ENCODE measurements at regions not wholly inside any gene's neighbourhood (a gene's known extent, or its start where the extent isn't known, plus 50 kb on each side); places are given as distances from the start of the nearest gene placed in this dataset.
A peak's percentile ranks its signal among the peaks of the same experiment; 100 is the strongest.
"Not testable (repeated sequence)": the region's sequence is repeated elsewhere in the genome, so short reads cannot be mapped to it uniquely, and the experiment has no call there.

DNA sequence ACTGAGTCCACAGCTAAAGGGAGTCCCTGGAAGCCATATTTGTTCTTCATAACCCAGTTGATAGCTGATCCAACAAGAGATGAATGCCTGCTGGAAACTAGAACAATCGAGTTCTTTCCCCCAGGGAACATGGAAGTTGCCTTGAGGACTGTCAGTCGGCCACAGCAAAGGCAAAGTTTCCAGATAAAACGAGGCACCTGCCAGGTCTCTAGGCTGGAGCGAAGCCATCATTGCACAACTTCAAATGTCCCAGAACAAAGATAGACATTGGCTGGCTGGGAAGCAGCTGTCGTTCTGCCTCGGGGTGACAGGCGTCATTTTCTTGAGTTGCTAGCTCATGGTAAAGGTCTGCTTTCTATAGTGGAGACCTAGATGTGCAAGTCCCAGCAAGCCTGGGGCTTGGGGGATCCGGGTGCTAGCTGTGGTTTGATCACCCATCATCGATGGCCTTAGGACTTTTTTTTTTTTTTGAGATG, 184.4 kb upstream of the ZNF217 start:
- 95% methylated on average over 9 of the region's 9 CpGs for WGBS
- intact Hi-C loops (cut with DNase I): loop anchor here (5.0 kb wide), 1 partner anchor 49 kb away; no protein-coding TSS in a partner anchor
- H3K27ac ChIP-seq (replicated peaks in 1 of 4): no peak overlapping the region
- peaks cover 14 to 19% (median 16%) of the 10 kb centered on the region in 4 donors for H3K4me1 ChIP-seq
- H3K36me3 ChIP-seq: no peaks in the 10 kb centered on the region
- H3K9me3 ChIP-seq: no peaks in the 10 kb centered on the region
- H3K27me3 ChIP-seq: no peaks in the 10 kb centered on the region
- TF ChIP-seq POLR2AphosphoS5 (IDR thresholded peaks at IDR 0.05) (no peak), POLR2A (IDR thresholded peaks at IDR 0.05; ENCODE audit: low read depth) (no peak), EP300 (IDR thresholded peaks at IDR 0.05) (no peak)
- TF ChIP-seq, protein P1, sequence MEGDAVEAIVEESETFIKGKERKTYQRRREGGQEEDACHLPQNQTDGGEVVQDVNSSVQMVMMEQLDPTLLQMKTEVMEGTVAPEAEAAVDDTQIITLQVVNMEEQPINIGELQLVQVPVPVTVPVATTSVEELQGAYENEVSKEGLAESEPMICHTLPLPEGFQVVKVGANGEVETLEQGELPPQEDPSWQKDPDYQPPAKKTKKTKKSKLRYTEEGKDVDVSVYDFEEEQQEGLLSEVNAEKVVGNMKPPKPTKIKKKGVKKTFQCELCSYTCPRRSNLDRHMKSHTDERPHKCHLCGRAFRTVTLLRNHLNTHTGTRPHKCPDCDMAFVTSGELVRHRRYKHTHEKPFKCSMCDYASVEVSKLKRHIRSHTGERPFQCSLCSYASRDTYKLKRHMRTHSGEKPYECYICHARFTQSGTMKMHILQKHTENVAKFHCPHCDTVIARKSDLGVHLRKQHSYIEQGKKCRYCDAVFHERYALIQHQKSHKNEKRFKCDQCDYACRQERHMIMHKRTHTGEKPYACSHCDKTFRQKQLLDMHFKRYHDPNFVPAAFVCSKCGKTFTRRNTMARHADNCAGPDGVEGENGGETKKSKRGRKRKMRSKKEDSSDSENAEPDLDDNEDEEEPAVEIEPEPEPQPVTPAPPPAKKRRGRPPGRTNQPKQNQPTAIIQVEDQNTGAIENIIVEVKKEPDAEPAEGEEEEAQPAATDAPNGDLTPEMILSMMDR (IDR thresholded peaks at IDR 0.05): no peak
- DNase-seq (ENCODE audit: extremely low spot score): no peak
- no peak overlapping the region for H3K4me3 ChIP-seq

DNA sequence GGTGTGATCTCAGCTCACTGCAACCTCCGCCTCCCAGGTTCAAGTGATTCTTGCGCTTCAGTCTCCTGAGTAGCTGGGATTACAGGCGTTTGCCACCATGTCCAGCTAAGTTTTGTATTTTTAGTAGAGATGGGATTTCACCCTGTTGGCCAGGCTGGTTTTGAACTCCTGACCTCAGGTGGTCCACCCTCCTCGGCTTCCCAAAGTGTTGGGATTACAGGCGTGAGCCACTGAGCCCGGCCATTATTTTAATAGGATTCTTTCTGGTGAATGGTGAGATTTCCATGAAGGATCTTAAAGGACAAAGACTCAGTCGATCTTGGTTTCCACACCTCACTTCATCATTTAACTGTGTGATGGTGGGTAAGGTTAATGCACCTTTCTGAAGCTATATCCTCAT, 183.8 kb upstream of the ZNF217 start:
- not testable (repeated sequence) for DNase-seq (ENCODE audit: extremely low spot score); H3K36me3 ChIP-seq; H3K27ac ChIP-seq (replicated peaks in 1 of 4); H3K4me3 ChIP-seq; H3K27me3 ChIP-seq; H3K9me3 ChIP-seq
- peaks cover 16 to 25% (median 21%) of the 10 kb centered on the region in 4 donors for H3K4me1 ChIP-seq
- over 99% methylated on average over 7 of the region's 7 CpGs for WGBS
- intact Hi-C loops (cut with DNase I): loop anchor here (5.0 kb wide), 1 partner anchor 50 kb away; no protein-coding TSS in a partner anchor

DNA sequence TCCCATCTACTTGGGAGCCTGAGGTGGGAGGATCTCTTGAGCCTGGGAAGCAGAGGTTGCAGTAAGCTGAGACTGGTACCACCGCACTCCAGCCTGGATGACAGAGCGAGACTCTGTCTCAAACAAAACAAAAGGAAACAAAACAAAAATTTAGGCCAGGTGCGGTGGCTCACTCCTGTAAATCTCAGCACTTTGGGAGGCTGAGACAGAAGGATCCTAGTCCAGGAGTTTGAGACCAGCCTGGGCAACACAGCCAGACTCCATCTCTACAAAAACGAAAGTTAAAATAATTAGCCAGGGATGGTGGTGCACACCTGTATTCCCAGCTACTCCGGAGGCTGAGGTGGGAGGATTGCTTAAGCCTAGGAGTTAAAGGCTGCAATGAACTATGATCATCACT, 183.2 kb upstream of the ZNF217 start:
- TF ChIP-seq POLR2AphosphoS5 (IDR thresholded peaks at IDR 0.05) (no peak), EP300 (IDR thresholded peaks at IDR 0.05) (no peak), POLR2A (IDR thresholded peaks at IDR 0.05; ENCODE audit: low read depth) (no peak)
- TF ChIP-seq, protein P1 (IDR thresholded peaks at IDR 0.05): no peak
- no peak overlapping the region for H3K27ac ChIP-seq (replicated peaks in 1 of 4)
- 96% methylated on average over 5 of the region's 5 CpGs for WGBS
- no peaks in the 10 kb centered on the region for H3K9me3 ChIP-seq
- H3K36me3 ChIP-seq: no peaks in the 10 kb centered on the region
- DNase-seq (ENCODE audit: extremely low spot score): no peak
- H3K4me3 ChIP-seq: no peak overlapping the region
- peaks cover 16 to 27% (median 22%) of the 10 kb centered on the region in 4 donors for H3K4me1 ChIP-seq
- intact Hi-C loops (cut with DNase I): loop anchor here (5.0 kb wide), 1 partner anchor 50 kb away; no protein-coding TSS in a partner anchor
- H3K27me3 ChIP-seq: no peaks in the 10 kb centered on the region

DNA sequence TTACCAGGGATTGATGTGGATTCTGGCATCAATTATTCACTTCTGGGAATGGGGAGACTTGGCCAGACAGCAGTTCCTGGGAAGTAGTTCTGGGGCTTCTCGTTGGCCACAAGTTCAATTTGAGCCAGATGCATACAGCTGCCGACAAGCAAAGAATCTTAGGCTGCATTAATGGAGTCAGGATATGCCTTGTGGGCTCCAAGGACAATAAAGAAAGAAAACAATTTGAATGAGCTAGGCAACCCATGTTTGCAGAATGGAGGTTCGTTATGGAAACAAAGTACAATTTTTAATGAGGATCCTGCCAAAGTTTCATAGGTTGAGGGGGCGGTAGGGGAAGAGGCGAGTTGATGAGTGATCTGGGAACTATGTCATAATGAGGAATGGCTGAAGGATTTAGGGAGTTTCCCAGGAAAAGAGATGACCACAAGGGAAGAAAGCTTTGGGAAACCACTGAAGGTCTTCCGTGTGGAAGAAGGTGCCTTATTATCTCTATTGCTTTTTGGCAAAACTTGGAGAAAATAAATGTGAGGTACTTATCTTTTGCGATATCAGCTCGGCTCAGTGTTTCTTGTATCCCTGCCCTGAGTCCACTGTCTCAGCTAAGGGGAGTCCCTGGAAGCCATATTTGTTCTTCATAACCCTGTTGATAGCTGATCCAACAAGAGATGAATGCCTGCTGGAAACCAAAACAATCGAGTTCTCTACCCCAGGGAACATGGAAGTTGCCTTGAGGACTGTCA, 181.0 kb upstream of the ZNF217 start:
- no peaks in the 10 kb centered on the region for H3K27me3 ChIP-seq
- H3K27ac ChIP-seq (replicated peaks in 1 of 4): peak overlapping the region; percentile 52 to 71 (median 62)
- no peaks in the 10 kb centered on the region for H3K9me3 ChIP-seq
- peaks cover 16 to 27% (median 22%) of the 10 kb centered on the region in 4 donors for H3K4me1 ChIP-seq
- no peak overlapping the region for H3K4me3 ChIP-seq
- 51% methylated on average over 9 of the region's 9 CpGs for WGBS
- intact Hi-C loops (cut with DNase I): loop anchor here (5.0 kb wide), 3 partner anchors 53 to 197 kb away; no protein-coding TSS in a partner anchor
- H3K36me3 ChIP-seq: no peaks in the 10 kb centered on the region
- no peak for DNase-seq (ENCODE audit: extremely low spot score)
- no peak for TF ChIP-seq EP300 (IDR thresholded peaks at IDR 0.05)
- no peak for TF ChIP-seq POLR2AphosphoS5 (IDR thresholded peaks at IDR 0.05)
- no peak for TF ChIP-seq POLR2A (IDR thresholded peaks at IDR 0.05; ENCODE audit: low read depth)
- TF ChIP-seq, protein P1 (IDR thresholded peaks at IDR 0.05): no peak

DNA sequence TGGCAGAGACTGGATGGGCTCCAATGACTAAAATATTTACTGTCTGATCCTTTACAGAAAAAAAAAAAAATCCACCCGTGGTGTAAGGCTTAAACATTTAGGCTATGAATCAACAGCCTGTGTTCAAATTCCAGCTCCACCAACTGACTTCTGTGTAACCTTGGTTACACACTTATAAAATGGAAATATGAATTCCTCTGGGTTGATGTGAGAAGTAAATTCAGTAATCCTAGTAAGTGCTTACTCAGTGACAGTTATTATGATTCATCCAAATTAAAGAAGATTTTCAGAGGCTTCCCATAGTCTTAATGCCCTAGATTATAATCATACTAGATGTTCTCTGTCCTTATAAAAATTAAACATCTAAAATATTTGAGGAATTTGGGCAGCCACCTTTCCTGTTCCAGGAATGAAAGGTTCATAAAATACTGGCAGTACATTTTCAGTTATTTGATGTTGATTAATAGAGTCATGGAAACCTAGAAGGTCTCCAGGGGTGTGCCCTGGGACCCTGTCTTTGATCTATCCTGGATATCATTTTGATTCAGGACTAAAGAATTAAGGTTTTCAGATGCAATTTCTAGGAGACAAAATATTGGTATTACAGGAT, 180.3 kb upstream of the ZNF217 start:
- H3K4me1 ChIP-seq: peaks cover 16 to 32% (median 24%) of the 10 kb centered on the region in 4 donors
- H3K36me3 ChIP-seq: no peaks in the 10 kb centered on the region
- TF ChIP-seq POLR2AphosphoS5 (IDR thresholded peaks at IDR 0.05) (peak in 1 of 2 donors; percentile 46), EP300 (IDR thresholded peaks at IDR 0.05) (no peak), POLR2A (IDR thresholded peaks at IDR 0.05; ENCODE audit: low read depth) (no peak)
- TF ChIP-seq, protein P1 (IDR thresholded peaks at IDR 0.05): no peak
- H3K4me3 ChIP-seq: no peak overlapping the region
- H3K9me3 ChIP-seq: no peaks in the 10 kb centered on the region
- peak overlapping the region; percentile 52 to 71 (median 62) for H3K27ac ChIP-seq (replicated peaks in 1 of 4)
- intact Hi-C loops (cut with DNase I): loop anchor here (5.0 kb wide), 2 partner anchors 93 to 197 kb away; no protein-coding TSS in a partner anchor
- H3K27me3 ChIP-seq: no peaks in the 10 kb centered on the region
- WGBS: 0% methylated on average over 1 of the region's 1 CpG
- no peak for DNase-seq (ENCODE audit: extremely low spot score)

DNA sequence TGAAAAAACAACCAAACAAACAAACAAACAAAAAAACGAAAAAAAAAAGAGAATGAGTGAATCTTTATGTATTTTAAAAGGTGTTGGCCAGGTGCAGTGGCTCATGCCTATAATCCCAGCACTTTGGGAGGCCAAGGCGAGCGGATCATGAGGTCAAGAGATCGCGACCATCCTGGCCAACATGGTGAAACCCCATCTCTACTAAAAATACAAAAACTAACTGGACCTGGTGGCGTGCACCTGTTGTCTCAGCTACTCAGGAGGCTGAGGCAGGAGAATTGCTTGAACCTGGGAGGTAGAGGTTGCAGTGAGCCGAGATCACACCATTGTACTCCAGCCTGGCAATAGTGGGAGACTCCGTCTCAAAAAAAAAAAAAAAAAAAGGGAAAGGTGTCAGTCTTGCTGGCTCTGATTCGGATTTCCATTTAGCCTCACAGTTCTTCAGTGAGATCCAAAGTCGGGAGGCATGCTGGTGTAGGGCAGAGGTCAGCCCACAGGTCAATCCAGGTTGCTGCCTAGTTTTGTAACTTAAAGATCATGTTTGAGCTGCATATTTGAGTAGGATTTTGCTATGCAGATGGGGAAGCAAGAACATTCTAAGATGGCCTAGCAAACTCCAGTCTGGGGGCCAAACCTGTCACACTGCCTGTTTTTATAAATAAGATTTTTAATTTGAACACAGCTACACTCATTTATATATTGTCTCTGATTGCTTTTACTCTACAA, 179.6 kb upstream of the ZNF217 start:
- not testable (repeated sequence) for H3K36me3 ChIP-seq; H3K4me3 ChIP-seq; DNase-seq (ENCODE audit: extremely low spot score); H3K9me3 ChIP-seq; H3K27me3 ChIP-seq
- WGBS: 83% methylated on average over 10 of the region's 10 CpGs
- H3K27ac ChIP-seq (replicated peaks in 1 of 4): peak overlapping the region; percentile 52 to 71 (median 62)
- intact Hi-C loops (cut with DNase I): loop anchor here (5.0 kb wide), 2 partner anchors 94 to 196 kb away; no protein-coding TSS in a partner anchor
- peaks cover 16 to 33% (median 25%) of the 10 kb centered on the region in 4 donors for H3K4me1 ChIP-seq
